ENCODE measurements at regions not wholly inside any gene's neighbourhood (a gene's known extent, or its start where the extent isn't known, plus 50 kb on each side); places are given as distances from the start of the nearest gene placed in this dataset.

DNA sequence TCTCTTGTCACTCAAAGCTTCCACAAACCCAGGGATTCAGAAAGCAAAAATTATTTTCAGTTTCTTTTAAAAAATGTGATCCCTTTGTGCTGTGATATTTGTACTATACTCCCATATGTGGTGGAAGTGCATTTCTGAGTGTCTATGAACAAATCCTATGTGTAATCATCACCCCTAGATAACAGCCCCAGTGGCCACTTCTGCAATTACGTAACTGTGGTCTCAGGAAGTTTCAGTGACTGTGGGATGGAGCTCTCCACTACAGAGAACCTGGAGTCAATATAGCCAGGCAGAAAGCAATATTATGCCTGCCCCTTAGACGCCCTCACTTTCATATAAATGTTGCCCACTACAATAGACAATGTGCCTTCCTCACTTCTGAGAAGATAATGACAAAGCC, 1101.7 kb upstream of the GHITM start:
- no peak for DNase-seq

DNA sequence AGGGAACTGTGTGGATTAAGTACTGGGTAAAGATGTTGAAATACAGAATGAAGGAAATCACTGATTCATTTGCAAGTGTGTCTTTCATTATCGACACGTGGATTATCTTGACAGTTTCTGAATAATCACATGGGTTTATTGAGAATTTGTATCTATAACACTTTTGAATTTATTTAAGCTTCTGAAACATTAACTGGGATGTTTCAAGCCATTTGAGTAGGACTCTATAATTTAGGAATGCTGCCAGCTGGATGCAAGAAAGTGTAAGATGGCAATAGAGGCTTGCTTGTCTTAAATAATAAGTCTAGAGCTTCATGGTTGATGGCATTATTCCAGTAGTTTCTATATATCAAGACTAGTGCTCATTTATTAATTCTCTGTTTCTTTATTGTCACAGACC, 1100.7 kb upstream of the GHITM start:
- DNase-seq = no peak

DNA sequence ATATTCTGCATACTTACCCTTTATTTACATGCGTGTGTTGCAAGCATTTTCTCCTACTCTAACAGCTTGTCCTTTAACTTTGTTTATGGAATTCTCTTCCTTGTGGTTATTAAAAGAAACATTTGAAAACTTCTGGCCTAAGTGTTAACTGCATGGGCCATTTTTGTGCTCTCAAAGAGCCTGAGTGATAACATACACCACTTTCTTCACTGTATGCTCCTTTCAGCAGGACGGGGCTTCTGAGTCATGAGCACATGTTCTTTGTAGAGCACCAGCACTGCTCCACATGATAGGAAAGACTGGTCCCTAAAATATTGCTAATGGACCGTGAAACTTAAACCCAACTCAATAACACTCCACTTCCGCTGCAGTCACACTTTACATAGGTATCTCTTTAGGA, 1093.6 kb upstream of the GHITM start:
- no peak for DNase-seq

DNA sequence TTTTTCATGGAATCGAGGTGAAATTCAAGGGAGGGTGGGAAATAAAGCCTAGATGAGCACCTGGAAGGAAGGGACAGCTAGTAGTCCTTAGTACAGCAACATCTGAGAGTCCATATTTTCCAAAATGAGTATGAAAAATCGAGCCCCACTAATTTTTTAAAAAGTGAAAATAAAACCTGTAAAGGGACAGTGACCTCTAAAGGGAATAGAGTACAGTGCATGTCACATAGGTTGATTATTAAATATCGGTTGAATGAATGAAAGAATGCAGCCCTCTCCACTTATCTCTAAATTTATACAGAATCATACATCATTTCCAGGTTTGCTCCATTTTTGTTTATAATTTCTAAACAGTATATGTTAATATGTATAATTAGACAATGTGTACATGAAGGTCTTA, 1088.5 kb upstream of the GHITM start:
- no peak for DNase-seq

DNA sequence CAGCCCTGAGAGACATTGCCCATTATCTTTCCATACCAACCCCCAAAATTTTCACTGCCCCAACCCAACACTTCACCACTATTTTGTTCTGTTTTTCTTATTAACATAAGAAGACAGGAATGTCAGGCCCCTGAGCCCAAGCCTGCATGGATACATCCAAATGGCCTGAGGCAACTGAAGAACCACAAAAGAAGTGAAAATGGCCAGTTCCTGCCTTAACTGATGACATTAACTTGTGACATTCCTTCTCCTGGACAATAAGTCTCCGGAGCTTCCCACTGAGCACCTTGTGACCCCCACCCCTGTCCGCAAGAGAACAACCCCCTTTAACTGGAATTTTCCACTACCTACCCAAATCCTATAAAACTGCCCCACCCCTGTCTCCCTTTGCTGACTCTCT, 1076.4 kb upstream of the GHITM start:
- DNase-seq = no peak

DNA sequence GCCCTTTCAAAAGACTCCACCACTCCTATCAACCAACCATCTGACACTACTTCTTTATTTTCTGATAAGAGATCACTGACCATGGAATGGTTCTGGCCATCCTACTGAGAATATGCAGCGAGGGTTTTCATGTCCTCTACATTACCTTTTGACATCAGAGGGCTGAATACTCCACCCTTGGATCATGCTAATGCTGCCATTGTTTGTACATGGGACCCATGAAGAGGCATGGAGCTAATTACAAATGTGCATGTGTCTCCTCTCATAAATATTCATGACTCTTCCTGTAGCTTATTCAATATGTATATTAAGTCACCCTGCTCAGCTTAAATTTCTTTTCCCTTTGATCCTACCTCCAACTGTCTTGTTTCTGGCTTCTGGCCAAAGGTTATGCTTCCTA, 1065.8 kb upstream of the GHITM start:
- DNase-seq = no peak

DNA sequence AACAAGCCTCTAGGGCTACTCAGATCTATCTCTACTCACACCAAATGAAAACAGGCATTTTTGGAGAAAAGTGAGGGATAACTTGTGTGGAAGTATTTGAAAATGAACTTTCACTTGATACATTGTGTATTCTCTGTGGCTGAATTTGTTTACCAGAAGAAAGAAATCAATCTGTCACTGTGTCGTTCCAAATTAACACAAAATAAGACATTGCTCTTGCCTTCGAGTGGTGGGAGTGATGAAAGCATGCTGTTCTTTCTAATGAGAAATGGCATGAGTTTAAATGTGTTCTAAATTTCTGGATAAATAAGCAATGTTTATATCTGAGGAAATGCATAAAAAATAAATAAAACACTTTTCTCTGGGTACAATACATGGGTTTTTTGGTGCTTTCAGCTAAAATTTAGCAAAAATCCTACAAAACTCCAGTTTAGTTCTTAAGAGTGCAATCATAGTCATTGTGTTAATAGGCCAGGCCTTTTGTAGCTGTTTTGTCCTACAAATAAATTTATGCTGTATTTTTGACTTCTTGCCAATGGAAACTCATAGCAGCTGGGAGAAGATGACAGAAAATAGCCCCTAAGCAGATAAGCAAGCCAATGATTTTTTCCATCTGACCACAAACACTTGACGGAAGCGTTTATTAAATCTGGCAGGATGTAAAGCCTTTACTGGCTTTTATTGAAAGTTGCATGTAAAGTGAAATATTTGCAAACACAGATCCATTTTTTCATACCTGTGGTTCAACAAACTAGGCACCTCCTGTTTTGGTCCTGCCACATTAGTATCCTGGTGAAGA, 1064.1 kb upstream of the GHITM start:
- peak; percentile 73 to 85 (median 80) for DNase-seq

DNA sequence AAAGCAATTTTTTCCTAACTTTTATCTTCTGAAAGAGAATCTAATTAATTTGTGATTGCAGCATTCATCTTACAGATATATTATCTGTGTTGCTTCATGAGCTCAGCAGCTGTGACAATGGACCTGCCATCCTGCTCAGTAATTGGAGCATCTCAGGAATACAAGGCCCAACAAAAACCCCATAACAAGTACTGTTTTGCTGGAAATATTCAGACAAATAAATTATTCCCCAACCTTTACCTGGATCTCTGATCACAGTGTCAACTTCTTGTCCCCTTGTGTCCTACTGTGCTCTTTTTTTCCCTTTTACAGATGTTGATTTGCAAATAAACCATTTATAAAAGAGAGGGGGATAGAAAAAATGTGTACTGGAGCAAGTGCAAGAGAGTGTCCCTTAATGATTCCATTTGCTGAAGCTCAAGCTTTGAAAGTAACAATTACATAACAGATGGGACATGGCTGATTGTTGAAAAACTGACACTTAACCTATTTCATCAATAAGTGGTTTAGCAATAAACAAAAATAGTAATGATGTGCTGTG, 1063.4 kb upstream of the GHITM start:
- no peak for DNase-seq

DNA sequence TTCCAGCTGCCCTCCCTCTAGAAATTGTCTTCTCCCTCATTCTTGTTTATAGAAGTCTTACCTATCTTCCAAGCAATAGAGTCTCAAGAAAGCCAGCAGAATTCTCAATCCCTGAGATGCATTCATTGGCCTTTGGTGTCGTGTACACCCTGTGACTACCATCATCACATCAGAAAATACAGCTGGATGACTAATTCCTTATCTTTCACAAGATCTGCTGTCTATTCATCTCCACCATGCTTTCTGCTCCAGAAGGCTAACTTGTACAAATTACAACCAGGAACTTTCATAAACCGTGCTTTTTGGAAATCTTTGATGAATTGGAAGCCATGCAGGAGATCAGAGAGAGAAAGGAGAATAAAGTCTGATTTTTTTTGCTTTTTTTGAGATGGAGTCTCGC, 1062.9 kb upstream of the GHITM start:
- no peak for DNase-seq

DNA sequence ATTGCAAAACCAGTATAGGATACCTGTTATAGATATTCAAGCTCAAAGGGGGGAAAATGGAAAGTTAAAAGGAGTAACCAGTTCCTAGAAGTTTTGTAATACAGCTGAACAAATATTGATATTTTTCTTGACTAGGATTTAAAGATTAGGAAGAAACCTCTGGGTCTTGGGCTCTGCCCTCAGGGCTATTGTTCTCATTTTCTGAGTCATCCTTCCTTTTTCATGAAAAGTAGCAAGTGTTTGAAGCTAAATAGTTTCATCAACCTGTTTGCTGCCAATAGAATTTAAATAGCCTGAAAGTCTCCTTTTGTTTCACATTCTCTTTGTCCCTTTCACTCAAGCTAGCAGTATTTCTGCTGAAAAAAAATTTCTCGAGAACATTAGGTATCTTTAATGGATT, 1061.1 kb upstream of the GHITM start:
- no peak for DNase-seq

DNA sequence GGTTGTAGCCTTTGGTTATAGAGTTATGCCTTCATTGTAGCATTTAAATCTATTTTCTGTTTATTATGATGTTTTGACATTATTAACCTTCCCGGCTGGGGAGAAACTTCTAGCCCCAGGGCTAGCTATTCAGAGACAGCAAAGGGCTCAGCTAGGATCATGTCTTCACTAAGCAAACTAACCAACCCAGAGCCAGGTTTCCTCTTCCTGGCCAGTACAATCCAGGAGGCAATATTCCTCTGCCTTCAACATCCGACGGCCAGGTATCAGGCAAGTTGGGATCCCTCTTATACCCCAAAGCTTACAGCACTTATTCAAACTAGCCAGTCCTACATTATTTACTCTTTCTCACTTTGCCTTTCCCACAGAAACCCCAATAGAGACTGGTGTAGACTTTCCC, 1060.7 kb upstream of the GHITM start:
- DNase-seq = no peak

DNA sequence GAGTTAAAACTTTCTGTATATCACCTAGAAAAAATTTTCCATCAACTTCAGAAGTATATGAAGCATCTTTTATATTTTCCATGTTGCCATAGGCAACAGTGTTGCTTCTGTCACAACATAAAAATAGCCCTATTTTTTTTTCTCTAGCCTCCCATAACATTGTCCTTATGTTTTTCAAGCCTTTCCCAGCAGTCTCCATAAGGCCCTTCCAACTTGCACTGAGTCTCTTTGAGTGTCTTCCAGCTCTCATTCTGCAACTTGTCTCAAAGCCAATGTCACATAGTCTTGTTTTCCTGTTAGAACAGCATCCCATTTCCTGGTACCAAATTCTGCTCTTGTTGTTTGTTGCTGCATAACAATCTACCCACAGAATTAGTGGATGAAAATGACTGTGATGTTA, 1055.5 kb upstream of the GHITM start:
- DNase-seq = peak; percentile 53 to 85 (median 66)

DNA sequence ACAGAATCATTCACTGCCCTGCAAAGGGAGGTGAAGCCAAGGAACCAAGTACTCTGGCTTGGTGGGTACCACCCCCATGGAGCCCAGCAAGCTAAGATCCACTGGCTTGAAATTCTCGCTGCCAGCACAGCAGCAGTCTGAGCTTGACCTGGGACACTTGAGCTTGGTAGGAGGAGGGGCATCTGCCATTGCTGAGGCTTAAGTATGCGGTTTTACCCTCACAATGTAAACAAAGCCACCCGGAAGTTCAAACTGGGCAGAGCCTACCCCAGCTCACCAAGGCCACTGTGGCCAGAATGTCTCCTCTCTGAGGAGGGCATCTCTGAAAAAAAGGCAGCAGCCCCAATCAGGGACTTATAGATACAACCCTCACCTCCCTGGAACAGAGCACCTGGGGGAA, 1050.0 kb upstream of the GHITM start:
- DNase-seq = no peak

DNA sequence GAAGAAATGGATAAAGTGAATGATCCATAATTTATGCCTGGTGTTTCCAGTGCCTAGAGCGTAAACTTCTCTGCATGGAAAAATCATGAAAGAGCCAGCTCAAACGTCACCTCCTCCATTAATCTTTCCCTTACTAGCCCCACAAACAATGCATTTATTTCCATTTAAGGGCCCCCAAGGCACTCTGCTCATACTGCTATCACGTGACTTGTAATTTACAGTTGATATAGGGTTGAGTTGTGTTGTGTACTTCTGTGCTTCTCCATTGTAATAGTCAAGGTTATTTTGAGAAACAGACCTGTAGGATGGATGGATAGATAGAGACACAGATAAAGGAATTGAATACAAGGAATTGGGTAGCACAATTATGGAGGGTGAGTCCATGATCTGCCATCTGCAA, 1034.7 kb upstream of the GHITM start:
- no peak for DNase-seq

DNA sequence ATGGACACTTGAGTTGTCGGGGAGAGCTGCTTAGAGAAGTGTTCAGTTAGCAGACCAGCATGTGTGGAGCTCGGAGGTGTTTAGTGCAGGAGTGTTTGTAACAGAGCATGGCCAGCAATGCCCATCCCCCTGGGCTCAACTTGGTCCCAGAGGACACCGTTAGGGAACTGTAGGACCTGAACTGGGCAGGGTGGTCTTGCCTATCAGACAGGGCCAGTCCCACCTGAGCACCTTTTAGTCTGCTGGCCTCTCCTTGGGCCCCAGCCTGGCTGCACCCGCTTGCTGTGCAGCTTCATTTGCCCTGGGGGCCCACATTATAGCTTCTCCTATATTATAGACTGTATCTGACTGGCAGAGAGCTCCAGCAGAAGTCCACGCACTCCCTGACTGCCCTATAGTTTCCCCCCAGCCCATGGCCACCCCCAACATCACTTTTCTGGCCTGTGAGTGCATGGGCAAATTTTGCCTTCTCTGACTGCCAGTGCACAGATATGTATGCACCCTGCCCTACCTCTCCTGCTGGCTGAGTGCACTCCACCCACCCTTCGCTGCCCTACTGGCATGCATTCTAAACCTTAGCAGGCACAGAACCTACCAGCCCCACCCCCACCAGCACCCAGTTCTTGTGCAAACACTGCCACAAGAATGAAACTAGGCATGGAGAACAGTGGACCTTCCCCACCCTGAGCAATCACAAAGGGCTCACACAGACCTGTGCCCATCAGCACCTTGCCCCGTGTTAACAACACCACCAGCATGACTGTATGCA, 1030.6 kb upstream of the GHITM start:
- DNase-seq = no peak

DNA sequence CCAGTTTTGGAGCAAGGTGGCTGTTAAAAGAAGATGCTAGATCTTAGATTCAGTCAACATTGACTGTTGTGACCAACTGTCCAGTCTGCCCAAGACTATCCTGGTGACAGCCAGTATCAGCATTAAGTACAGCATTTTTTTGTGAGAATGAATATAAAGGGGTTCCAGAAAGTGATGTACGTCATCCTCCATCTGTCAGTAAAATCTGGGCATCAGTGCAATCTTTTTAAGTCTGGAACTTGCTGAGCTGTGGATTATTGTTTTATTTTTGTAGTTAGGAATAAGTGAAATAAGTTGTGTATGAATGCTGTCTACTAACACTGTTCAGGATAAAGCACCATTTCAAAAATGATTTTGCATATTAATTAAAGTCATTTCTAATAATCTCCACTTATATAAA, 1020.0 kb upstream of the GHITM start:
- DNase-seq = no peak

DNA sequence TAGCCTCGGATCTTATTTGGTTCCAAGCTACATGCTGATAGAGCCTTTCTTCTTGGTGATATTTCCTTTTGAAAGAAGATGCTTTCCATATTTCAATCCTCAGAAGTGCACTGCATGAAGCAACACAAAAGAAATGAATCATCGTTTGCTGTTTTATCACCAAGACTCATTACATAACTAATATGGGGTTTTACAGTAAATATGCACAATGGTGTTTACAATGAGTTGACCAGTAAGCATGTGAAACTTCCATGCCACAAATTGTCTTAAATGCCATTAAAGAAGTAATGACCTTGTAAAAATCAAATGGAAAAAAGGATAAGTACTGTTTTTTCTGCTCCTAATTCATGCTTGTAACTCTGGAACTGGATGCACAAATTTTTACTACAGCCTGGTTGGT, 1017.0 kb upstream of the GHITM start:
- DNase-seq = no peak

DNA sequence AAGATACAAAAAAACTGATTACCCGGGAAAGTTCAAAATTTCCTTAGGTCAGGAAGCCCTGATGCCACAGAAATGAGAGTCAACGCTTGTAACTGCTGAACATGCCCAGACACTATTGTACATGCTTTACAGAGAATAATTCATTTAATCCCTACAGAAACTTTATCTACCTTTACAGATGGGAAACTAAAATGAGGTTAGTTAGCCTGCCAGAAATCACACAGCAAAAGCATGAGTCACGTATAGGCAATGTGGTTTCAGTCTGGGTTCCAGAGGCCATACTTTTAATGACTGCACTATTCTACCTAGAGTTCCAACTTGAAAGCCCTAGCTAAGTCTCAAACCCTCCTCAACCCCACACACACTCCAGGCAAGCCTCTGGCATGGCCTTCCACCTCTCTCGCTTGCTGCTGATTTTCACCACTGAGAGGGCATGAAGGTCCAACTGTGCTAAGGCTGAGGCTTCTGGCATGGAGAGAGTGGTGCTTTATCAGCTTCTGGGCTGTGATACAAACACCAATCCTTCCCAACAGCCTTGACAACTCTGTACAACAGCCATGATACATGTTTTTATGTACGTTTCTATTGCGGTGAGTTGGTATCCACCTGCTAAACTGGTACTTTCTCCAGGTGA, 1011.2 kb upstream of the GHITM start:
- no peak for DNase-seq

DNA sequence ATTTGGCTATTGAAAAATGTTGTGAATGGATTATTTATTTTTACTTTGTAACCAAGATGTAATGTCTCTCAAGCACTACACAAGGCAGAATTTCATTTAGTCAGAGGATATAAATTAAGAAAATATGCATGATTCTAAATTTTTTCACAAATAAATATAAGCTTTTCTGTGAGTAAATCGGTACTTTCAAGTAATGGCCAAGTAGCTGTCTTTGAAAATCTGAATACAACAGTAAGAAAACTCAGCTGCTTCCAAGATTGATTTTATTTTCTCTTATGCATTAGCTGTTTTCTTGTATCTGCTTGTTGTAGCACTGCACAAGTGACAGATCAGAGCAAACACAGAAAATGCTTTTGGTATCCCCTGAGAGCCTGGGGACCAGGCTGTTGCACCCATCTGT, 998.5 kb upstream of the GHITM start:
- DNase-seq = no peak

DNA sequence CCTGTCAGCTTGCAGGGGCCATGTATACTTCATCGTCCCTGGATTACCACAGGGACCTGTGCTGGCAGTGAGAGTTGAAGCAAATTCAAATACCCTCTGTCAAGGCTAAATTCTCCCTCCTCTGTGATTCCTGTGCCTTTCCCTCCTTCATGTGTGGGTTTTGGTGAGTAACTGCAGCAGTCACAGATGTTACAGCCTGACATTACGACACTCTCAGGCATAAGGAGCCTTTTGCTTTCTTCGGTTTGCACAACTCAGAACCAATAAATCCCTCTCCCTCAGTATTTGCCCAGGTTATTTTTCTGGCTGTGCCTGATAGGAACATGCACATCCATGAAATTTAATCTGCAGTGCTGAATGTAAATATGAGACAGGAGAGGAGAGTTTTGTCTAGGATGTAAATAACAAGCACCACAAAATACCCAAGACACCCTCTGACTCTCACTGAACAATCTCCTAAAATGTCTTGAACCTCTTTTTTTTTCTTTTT, 997.2 kb upstream of the GHITM start:
- no peak for DNase-seq

DNA sequence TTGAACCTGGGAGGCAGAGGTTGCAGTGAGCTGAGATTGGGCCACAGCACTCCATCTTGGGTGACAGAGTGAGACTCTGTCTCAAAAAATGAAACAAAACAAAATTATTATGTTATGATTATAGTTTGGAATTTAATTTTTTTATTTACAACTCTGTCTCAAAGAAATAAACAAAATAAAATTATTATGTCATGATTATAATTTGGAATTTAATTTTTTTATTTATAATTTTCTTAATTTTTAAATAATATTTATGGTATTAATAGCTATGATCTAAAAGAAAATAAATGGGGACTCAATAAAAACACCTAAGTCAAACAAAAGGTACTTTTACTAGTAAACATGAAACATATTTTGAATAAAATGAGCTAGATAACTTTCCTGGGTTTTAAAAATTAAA, 994.8 kb upstream of the GHITM start:
- DNase-seq = no peak

DNA sequence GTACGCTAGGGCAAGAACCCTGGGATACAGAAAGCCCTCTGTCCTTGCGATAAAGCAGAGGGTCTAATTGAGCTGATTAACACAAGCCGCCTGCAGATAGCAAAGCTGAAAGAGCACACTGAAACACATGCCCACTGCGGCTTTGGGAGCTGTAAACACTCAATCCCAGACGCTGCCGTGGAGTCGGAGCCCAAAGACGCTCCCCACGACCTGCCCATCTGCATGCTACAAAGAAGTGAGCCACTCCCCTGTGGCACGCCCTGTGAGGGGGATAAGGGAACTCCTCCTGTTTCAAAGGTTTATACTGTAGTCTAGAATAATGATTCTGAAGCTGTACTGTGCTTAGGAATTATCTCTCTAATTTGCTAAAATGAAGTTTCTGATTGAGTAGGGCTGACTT, 985.6 kb upstream of the GHITM start:
- DNase-seq = no peak

DNA sequence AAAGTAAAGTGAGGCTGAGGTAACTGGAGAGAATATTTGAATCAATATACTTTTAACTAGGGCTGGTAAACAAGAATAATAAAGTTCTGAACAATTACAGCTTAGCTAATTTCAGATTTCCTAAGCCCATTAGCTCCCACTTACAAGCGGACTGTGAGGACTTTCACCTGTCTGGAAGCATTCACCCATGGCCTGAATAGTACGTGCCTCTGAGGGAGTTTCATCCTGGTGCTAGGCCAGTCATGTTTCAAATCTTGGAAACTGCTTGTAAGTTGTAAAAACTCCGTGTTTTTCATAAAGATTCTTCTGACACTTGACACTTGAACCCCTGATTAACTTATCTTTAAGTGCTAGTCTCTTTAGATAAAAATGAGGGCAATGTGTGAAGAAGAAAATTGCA, 975.2 kb upstream of the GHITM start:
- peak in 1 of 3 donors; percentile 16 for DNase-seq
